Uterus (tissue), 3 donors: ENCODE measurements at regions not wholly inside any gene's neighbourhood (a gene's known extent, or its start where the extent isn't known, plus 50 kb on each side); places are given as distances from the start of the nearest gene placed in this dataset.

Experiments used
- DNase-seq, 2 donors: peaks; one replicate each; pipeline ENCODE4 v3.0.0-alpha.2; 2019 to 2020
- H3K27ac ChIP-seq, 2 donors: fragments of 200-600 bp; sonication (generic); 1 replicate in 1 of 2; 2 replicates in 1 of 2; pipeline ENCODE4 v1.5.1; 2016 to 2018
- H3K27me3 ChIP-seq, 2 donors: fragments of 200-600 bp; sonication (generic); one replicate each; pipeline ENCODE4 v1.5.1; 2018 to 2019; ENCODE audit warnings: control low read depth in 1 of 2
- H3K36me3 ChIP-seq, 2 donors: fragments of 200-600 bp; sonication (generic); one replicate each; pipeline ENCODE4 v1.5.1; 2019; ENCODE audit warnings: control low read depth in 1 of 2
- H3K4me1 ChIP-seq, 2 donors: fragments of 200-600 bp; sonication (generic); one replicate each; pipeline ENCODE4 v1.5.1; 2018 to 2019; ENCODE audit warnings: control low read depth in 1 of 2
- H3K4me3 ChIP-seq, 2 donors: fragments of 200-600 bp; sonication (generic); 1 replicate in 1 of 2; 2 replicates in 1 of 2; pipeline ENCODE4 v1.5.1; 2018 to 2019; ENCODE audit warnings: mild to moderate bottlenecking in 1 of 2
- H3K9me3 ChIP-seq, 2 donors: fragments of 200-600 bp; sonication (generic); one replicate each; pipeline ENCODE4 v1.5.1; 2019; ENCODE audit warnings: control low read depth in 1 of 2
- POLR2A ChIP-seq, 2 donors: fragments of 450-650 bp; IDR thresholded peaks; one replicate each; pipeline ENCODE4 v1.6.1; 2016; ENCODE audit warnings: antibody characterized with exemption in 2 of 2, mild to moderate bottlenecking in 1 of 2, moderate library complexity in 1 of 2
- intact Hi-C: fragments of 100-400 bp; cut with DNase I; formaldehyde crosslinking; loops from one replicate; pipeline ENCODE4 v1.15.1; 2023; ENCODE audit warnings: low total_unique reads
- TF ChIP-seq, protein P1 (sequence below), 4 experiments: fragments of 200-600 bp in 2 of 4; fragments of 450-650 bp in 2 of 4; sonication (generic) in 2 of 4; IDR thresholded peaks; one replicate each; pipeline ENCODE4 v1.5.1; 2016 to 2019; ENCODE audit warnings: antibody characterized with exemption in 4 of 4, mild to moderate bottlenecking in 2 of 4, moderate library complexity in 1 of 4
- donor health status: DM: yes; HTN: yes; CAD: no.

DNA sequence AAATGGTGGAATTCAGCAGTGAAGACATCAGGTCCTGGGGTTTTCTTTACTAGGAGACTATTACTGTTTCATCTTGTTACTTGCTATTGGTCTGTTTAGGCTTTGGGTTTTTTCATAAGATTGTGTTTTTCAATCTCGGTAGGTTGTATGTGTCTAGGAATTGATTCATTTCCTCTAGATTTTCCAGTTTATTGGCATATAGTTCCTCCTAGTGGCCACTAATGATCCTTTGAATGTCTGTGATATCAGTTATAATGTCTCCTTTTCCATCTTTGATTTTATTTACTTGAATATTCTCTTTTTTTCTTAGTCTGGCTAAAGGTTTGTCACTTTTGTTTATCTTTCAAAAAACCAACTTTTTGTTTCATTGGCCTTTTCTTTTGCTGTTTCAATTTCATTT lies 233.0 kb downstream of the RWDD3 start:
- H3K9me3 ChIP-seq, result no peaks in the 10 kb centered on the region
- no peak overlapping the region for H3K4me3 ChIP-seq
- H3K4me1 ChIP-seq, result no peaks in the 10 kb centered on the region
- no peaks in the 10 kb centered on the region for H3K27me3 ChIP-seq
- intact Hi-C loops, result no loop called here
- TF ChIP-seq, protein P1, sequence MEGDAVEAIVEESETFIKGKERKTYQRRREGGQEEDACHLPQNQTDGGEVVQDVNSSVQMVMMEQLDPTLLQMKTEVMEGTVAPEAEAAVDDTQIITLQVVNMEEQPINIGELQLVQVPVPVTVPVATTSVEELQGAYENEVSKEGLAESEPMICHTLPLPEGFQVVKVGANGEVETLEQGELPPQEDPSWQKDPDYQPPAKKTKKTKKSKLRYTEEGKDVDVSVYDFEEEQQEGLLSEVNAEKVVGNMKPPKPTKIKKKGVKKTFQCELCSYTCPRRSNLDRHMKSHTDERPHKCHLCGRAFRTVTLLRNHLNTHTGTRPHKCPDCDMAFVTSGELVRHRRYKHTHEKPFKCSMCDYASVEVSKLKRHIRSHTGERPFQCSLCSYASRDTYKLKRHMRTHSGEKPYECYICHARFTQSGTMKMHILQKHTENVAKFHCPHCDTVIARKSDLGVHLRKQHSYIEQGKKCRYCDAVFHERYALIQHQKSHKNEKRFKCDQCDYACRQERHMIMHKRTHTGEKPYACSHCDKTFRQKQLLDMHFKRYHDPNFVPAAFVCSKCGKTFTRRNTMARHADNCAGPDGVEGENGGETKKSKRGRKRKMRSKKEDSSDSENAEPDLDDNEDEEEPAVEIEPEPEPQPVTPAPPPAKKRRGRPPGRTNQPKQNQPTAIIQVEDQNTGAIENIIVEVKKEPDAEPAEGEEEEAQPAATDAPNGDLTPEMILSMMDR (IDR thresholded peaks at IDR 0.05), result no peak
- TF ChIP-seq POLR2A (IDR thresholded peaks at IDR 0.05), result no peak
- no peak overlapping the region for H3K27ac ChIP-seq
- H3K36me3 ChIP-seq, result no peaks in the 10 kb centered on the region
- DNase-seq, result no peak

DNA sequence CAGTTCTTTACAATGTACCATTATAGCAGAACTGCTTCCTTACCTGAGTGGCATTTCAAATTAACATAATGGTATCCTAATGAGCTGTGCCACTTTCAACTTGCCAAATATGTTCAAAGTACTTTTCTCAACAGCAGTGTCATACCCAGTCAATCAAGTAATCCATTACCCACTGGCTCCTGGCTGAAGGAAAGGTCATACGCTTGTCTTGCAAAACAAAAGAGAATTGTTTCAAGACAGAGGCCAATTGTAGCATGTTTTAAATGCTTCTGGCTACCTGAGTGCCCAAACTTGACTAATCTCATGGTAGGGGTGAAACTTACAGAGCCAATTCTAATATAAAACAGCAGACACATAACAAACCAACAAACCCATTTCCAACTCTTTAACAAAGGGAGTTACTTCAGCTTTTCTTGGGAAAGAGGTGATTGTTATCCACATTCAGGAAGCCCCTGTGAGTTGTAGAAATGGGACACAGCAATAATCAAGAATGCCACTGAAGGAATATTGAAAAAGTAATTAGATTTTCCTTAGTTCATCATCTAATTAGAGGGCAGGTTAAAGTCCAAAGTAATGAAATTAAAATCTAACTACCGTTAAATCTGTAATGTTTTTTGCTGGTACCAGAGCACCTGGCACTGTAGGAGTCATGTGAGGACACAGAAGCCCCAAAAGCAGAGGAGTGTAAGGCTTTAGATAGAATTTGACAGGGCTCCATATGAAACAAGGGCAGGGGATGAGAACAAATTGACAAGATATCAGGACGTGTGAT lies 241.9 kb downstream of the RWDD3 start:
- TF ChIP-seq, protein P1 (IDR thresholded peaks at IDR 0.05), result no peak
- TF ChIP-seq POLR2A (IDR thresholded peaks at IDR 0.05), result no peak
- no peaks in the 10 kb centered on the region for H3K27me3 ChIP-seq
- intact Hi-C loops, result no loop called here
- H3K4me1 ChIP-seq, result no peaks in the 10 kb centered on the region
- no peak for DNase-seq
- no peak overlapping the region for H3K4me3 ChIP-seq
- H3K27ac ChIP-seq, result no peak overlapping the region
- H3K9me3 ChIP-seq, result no peaks in the 10 kb centered on the region
- no peaks in the 10 kb centered on the region for H3K36me3 ChIP-seq

DNA sequence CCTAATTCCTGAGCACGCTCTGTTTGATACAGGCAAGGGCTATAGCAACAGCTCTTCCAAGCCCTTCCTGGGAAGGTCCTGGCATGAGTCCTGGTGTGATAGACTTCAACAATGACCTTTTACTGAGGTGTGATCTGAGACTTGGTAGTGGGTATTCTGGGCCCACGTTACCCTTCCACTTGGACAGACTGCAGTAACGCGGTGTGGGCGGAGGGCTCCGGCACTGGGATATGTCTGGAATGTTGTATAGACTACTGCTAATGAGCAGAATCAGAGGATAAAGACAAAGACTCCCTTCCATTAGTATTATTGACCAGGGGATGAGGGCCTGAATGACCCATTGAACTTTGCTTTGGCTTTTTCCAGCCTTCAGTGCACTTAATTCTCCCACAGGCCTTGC lies 262.3 kb downstream of the RWDD3 start:
- Histone ChIP-seq H3K36me3 (no peaks in the 10 kb centered on the region), H3K4me1 (no peaks in the 10 kb centered on the region), H3K27ac (no peak overlapping the region), H3K27me3 (no peaks in the 10 kb centered on the region), H3K4me3 (no peak overlapping the region), H3K9me3 (no peaks in the 10 kb centered on the region)
- intact Hi-C loops, result no loop called here
- DNase-seq, result no peak
- no peak for TF ChIP-seq POLR2A (IDR thresholded peaks at IDR 0.05)
- TF ChIP-seq, protein P1 (IDR thresholded peaks at IDR 0.05), result no peak

DNA sequence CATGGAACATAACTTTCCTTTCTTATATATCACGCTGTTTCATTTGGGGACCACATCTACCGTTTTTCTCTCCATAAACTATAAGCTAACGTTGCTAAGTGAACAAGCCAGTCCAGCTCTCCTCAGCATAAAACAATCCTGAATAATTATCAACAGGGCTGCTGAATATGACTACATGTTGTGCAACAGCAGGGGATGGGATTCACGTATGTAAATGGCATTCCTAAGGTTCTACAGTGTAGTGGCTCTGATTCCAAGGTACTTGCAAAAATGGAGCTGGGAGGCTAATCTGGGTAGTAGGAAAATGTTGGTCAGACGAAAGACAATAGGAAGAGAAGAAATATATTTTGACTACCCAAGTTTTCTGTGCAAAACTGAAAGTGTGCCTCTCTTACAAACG lies 262.8 kb downstream of the RWDD3 start:
- H3K36me3 ChIP-seq, result no peaks in the 10 kb centered on the region
- intact Hi-C loops, result no loop called here
- no peaks in the 10 kb centered on the region for H3K27me3 ChIP-seq
- no peak for DNase-seq
- TF ChIP-seq POLR2A (IDR thresholded peaks at IDR 0.05), result no peak
- TF ChIP-seq, protein P1 (IDR thresholded peaks at IDR 0.05), result no peak
- no peaks in the 10 kb centered on the region for H3K4me1 ChIP-seq
- H3K27ac ChIP-seq, result no peak overlapping the region
- H3K9me3 ChIP-seq, result no peaks in the 10 kb centered on the region
- no peak overlapping the region for H3K4me3 ChIP-seq

DNA sequence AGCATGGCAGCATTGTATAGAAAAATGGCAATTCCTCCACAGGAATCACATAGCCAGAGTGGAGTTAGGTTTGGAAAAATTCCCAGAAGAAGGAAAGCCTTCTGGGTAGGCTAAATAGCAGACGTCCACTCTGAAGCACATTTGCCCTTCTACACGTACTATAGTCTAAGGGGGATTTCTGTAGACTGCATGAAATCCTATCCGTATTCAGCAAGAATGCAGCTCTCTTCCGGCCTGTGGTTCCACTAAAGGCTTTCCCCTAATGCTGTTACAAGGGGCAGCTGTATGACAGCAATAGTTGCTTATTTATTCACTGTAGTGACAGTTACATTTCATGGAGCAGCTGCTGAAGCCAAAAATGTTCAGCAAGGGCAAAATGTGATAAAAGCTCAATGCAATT lies 263.6 kb downstream of the RWDD3 start:
- Histone ChIP-seq H3K27me3 (no peaks in the 10 kb centered on the region), H3K9me3 (no peaks in the 10 kb centered on the region), H3K36me3 (no peaks in the 10 kb centered on the region), H3K4me1 (no peaks in the 10 kb centered on the region), H3K27ac (no peak overlapping the region), H3K4me3 (no peak overlapping the region)
- TF ChIP-seq POLR2A (IDR thresholded peaks at IDR 0.05), result no peak
- TF ChIP-seq, protein P1 (IDR thresholded peaks at IDR 0.05), result no peak
- intact Hi-C loops, result no loop called here
- DNase-seq, result no peak
